Liver (tissue), 8 donors: ENCODE measurements at regions not wholly inside any gene's neighbourhood (a gene's known extent, or its start where the extent isn't known, plus 50 kb on each side); places are given as distances from the start of the nearest gene placed in this dataset.

Source experiments
- DNase-seq: peaks from one replicate; pipeline ENCODE4 v3.0.0-alpha.2; 2017; ENCODE audit warnings: low spot score
- H3K27ac ChIP-seq, 2 donors: one replicate each; pipeline ENCODE4 v1.7.0; 2013; ENCODE audit warnings: inconsistent platforms in 2 of 2, low read length in 2 of 2, control low read depth in 1 of 2, low read depth in 1 of 2, mild to moderate bottlenecking in 1 of 2
- H3K27me3 ChIP-seq, 4 donors: one replicate each; pipeline versions ENCODE4 v1.6.1 to v1.7.0; 2013; ENCODE audit warnings: low read length in 3 of 4, inconsistent platforms in 1 of 4, mild to moderate bottlenecking in 1 of 4, moderate library complexity in 1 of 4; ENCODE audit not compliant: control insufficient read depth in 4 of 4, insufficient read depth in 4 of 4
- H3K36me3 ChIP-seq, 4 donors: one replicate each; pipeline versions ENCODE4 v1.6.1 to v1.7.0; 2013; ENCODE audit warnings: low read length in 3 of 4, mild to moderate bottlenecking in 3 of 4, low read depth in 1 of 4, moderate library complexity in 1 of 4; ENCODE audit not compliant: control insufficient read depth in 4 of 4, insufficient read depth in 3 of 4
- H3K4me1 ChIP-seq, 4 donors: one replicate each; pipeline versions ENCODE4 v1.6.1 to v1.7.0; 2013; ENCODE audit warnings: low read length in 3 of 4, mild to moderate bottlenecking in 3 of 4, moderate library complexity in 1 of 4; ENCODE audit not compliant: control insufficient read depth in 4 of 4, insufficient read depth in 4 of 4
- H3K4me3 ChIP-seq, 3 donors: one replicate each; pipeline versions ENCODE4 v1.6.1 to v1.7.0; 2013; ENCODE audit warnings: low read length in 3 of 3, control low read depth in 1 of 3, low read depth in 1 of 3, mild to moderate bottlenecking in 1 of 3
- H3K9ac ChIP-seq, 2 donors: one replicate each; pipeline ENCODE4 v1.7.0; 2013; ENCODE audit warnings: low read length in 2 of 2, mild to moderate bottlenecking in 2 of 2, moderate library complexity in 2 of 2, control low read depth in 1 of 2, low read depth in 1 of 2
- H3K9me3 ChIP-seq, 4 donors: one replicate each; pipeline versions ENCODE4 v1.6.1 to v1.7.0; 2013; ENCODE audit warnings: low read length in 3 of 4; ENCODE audit not compliant: control insufficient read depth in 4 of 4
- EGR1 ChIP-seq, 2 donors: IDR thresholded peaks; 2 replicates each; pipeline ENCODE4 v1.6.1; 2016 to 2018; ENCODE audit warnings: antibody characterized with exemption in 2 of 2, low read depth in 2 of 2
- FOXA1 ChIP-seq: IDR thresholded peaks from 2 replicates; pipeline ENCODE4 v1.6.1; 2016; ENCODE audit warnings: antibody characterized with exemption
- FOXA2 ChIP-seq: IDR thresholded peaks from 2 replicates; pipeline ENCODE4 v1.6.1; 2016; ENCODE audit warnings: antibody characterized with exemption
- GABPA ChIP-seq, 2 donors: IDR thresholded peaks in 1 of 2; conservative IDR thresholded peaks in 1 of 2; 2 replicates each; pipeline ENCODE4 v1.6.1; 2016; ENCODE audit warnings: antibody characterized with exemption in 2 of 2, mild to moderate bottlenecking in 1 of 2, moderate library complexity in 1 of 2
- HNF4A ChIP-seq, 2 donors: conservative IDR thresholded peaks; 2 replicates each; pipeline ENCODE4 v1.6.1; 2016; ENCODE audit warnings: antibody characterized with exemption in 2 of 2, mild to moderate bottlenecking in 2 of 2
- JUND ChIP-seq, 2 donors: IDR thresholded peaks; 2 replicates each; pipeline ENCODE4 v1.6.1; 2016; ENCODE audit warnings: antibody characterized with exemption in 2 of 2
- MAX ChIP-seq: IDR thresholded peaks from 2 replicates; pipeline ENCODE4 v1.6.1; 2016; ENCODE audit warnings: antibody characterized with exemption
- NR2F2 ChIP-seq: IDR thresholded peaks from 2 replicates; pipeline ENCODE4 v1.6.1; 2016; ENCODE audit warnings: antibody characterized with exemption
- RAD21 ChIP-seq, 2 donors: IDR thresholded peaks; 2 replicates each; pipeline ENCODE4 v1.6.1; 2016; ENCODE audit warnings: antibody characterized with exemption in 2 of 2, mild to moderate bottlenecking in 2 of 2
- RXRA ChIP-seq, 2 donors: IDR thresholded peaks; 2 replicates each; pipeline ENCODE4 v1.6.1; 2017 to 2018; ENCODE audit warnings: antibody characterized with exemption in 2 of 2, mild to moderate bottlenecking in 1 of 2
- SP1 ChIP-seq: IDR thresholded peaks from 2 replicates; pipeline ENCODE4 v1.6.1; 2018; ENCODE audit warnings: antibody characterized with exemption, mild to moderate bottlenecking
- YY1 ChIP-seq: IDR thresholded peaks from 2 replicates; pipeline ENCODE4 v1.6.1; 2016; ENCODE audit warnings: antibody characterized with exemption, mild to moderate bottlenecking
- WGBS: extraction: QIAGEN DNeasy Blood & Tissue Kit; methylation state at CpG from one replicate; pipeline ENCODE4 v1.1.7; 2013; 5-methylcytosine and 5-hydroxymethylcytosine counted together
- TF ChIP-seq, protein P1 (sequence below): IDR thresholded peaks from 2 replicates; pipeline ENCODE4 v1.6.1; 2016; ENCODE audit warnings: antibody characterized with exemption
- TF ChIP-seq, protein P2 (sequence below): IDR thresholded peaks from 2 replicates; pipeline ENCODE4 v1.6.1; 2016; ENCODE audit warnings: antibody characterized with exemption, mild to moderate bottlenecking
- TF ChIP-seq, protein P3 (sequence below): fragments of 150-350 bp; IDR thresholded peaks from 2 replicates; pipeline ENCODE4 v1.5.1; 2017; ENCODE audit warnings: improper control_type of control experiment, low read depth, low read length; ENCODE audit not compliant: missing input control
- donor health status: healthy.
- donor health status: healthy.
- donor health status: healthy.
- donor health status: healthy.
- donor health status: healthy.

DNA sequence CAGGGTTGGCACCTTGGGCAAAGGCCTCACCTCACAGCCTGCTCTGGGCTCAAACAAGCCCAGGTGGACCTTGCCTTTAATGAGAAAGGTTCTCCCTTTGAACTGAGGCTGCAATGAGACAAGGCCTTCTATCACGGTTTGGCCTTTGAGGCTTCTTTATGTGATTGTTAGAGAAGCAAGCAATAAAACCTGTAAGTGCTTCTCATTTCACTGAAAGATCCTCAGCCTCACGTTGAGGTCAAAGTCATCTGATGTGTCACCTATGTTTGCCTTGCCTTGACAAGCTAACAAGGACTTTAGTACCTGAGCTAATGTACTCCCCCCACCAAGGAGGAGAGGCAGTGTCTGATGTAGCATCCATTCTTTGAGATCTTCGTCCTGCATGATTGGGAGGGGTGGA is 155.9 kb upstream of the RBM19 start:
- Histone ChIP-seq H3K4me1 (no peaks in the 10 kb centered on the region), H3K27me3 (no peaks in the 10 kb centered on the region), H3K27ac (no peak overlapping the region), H3K9ac (no peak overlapping the region), H3K9me3 (no peaks in the 10 kb centered on the region), H3K4me3 (no peak overlapping the region), H3K36me3 (no peaks in the 10 kb centered on the region)
- DNase-seq, result no peak
- no peak for TF ChIP-seq GABPA (IDR thresholded peaks at IDR 0.05 in 1 of 2, conservative IDR thresholded peaks at IDR 0.05 in 1 of 2)
- no peak for TF ChIP-seq RXRA (IDR thresholded peaks at IDR 0.05)
- TF ChIP-seq YY1, result no peak
- no peak for TF ChIP-seq SP1
- no peak for TF ChIP-seq RAD21 (IDR thresholded peaks at IDR 0.05)
- no peak for TF ChIP-seq HNF4A (conservative IDR thresholded peaks at IDR 0.05)
- no peak for TF ChIP-seq FOXA1
- no peak for TF ChIP-seq NR2F2
- no peak for TF ChIP-seq EGR1 (IDR thresholded peaks at IDR 0.05; ENCODE audit: low read depth in 2 of 2)
- TF ChIP-seq JUND (IDR thresholded peaks at IDR 0.05), result no peak
- TF ChIP-seq, protein P1, sequence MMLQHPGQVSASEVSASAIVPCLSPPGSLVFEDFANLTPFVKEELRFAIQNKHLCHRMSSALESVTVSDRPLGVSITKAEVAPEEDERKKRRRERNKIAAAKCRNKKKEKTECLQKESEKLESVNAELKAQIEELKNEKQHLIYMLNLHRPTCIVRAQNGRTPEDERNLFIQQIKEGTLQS, result no peak
- no peak for TF ChIP-seq MAX
- no peak for TF ChIP-seq FOXA2
- TF ChIP-seq, protein P2, sequence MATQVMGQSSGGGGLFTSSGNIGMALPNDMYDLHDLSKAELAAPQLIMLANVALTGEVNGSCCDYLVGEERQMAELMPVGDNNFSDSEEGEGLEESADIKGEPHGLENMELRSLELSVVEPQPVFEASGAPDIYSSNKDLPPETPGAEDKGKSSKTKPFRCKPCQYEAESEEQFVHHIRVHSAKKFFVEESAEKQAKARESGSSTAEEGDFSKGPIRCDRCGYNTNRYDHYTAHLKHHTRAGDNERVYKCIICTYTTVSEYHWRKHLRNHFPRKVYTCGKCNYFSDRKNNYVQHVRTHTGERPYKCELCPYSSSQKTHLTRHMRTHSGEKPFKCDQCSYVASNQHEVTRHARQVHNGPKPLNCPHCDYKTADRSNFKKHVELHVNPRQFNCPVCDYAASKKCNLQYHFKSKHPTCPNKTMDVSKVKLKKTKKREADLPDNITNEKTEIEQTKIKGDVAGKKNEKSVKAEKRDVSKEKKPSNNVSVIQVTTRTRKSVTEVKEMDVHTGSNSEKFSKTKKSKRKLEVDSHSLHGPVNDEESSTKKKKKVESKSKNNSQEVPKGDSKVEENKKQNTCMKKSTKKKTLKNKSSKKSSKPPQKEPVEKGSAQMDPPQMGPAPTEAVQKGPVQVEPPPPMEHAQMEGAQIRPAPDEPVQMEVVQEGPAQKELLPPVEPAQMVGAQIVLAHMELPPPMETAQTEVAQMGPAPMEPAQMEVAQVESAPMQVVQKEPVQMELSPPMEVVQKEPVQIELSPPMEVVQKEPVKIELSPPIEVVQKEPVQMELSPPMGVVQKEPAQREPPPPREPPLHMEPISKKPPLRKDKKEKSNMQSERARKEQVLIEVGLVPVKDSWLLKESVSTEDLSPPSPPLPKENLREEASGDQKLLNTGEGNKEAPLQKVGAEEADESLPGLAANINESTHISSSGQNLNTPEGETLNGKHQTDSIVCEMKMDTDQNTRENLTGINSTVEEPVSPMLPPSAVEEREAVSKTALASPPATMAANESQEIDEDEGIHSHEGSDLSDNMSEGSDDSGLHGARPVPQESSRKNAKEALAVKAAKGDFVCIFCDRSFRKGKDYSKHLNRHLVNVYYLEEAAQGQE, result no peak
- 44% methylated on average over 3 of the region's 3 CpGs for WGBS

GRCh38 chr12:114119316-114119715 is 153.2 kb upstream of the RBM19 start:
- DNase-seq, result no peak
- Histone ChIP-seq H3K4me1 (no peaks in the 10 kb centered on the region), H3K27me3 (peaks cover 0 to 2% (median 0%) of the 10 kb centered on the region in 4 donors), H3K9ac (no peak overlapping the region), H3K4me3 (no peak overlapping the region), H3K36me3 (no peaks in the 10 kb centered on the region), H3K9me3 (peaks cover 0 to 8% (median 3%) of the 10 kb centered on the region in 4 donors), H3K27ac (no peak overlapping the region)
- WGBS, result 81% methylated on average over 2 of the region's 2 CpGs
- no peak for TF ChIP-seq RAD21 (IDR thresholded peaks at IDR 0.05)
- TF ChIP-seq, protein P3, sequence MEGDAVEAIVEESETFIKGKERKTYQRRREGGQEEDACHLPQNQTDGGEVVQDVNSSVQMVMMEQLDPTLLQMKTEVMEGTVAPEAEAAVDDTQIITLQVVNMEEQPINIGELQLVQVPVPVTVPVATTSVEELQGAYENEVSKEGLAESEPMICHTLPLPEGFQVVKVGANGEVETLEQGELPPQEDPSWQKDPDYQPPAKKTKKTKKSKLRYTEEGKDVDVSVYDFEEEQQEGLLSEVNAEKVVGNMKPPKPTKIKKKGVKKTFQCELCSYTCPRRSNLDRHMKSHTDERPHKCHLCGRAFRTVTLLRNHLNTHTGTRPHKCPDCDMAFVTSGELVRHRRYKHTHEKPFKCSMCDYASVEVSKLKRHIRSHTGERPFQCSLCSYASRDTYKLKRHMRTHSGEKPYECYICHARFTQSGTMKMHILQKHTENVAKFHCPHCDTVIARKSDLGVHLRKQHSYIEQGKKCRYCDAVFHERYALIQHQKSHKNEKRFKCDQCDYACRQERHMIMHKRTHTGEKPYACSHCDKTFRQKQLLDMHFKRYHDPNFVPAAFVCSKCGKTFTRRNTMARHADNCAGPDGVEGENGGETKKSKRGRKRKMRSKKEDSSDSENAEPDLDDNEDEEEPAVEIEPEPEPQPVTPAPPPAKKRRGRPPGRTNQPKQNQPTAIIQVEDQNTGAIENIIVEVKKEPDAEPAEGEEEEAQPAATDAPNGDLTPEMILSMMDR, result no peak
- no peak for TF ChIP-seq SP1
- TF ChIP-seq, protein P1, result no peak
